Stimulated activated naive CD8-positive, alpha-beta T cell treated with anti-CD3 and anti-CD28 coated beads, Interleukin-15, amount 100 ng/mL, for 72 hours (primary cell): ENCODE measurements at regions not wholly inside any gene's neighbourhood (a gene's known extent, or its start where the extent isn't known, plus 50 kb on each side); places are given as distances from the start of the nearest gene placed in this dataset.

Source experiments
- ATAC-seq: fragments of 150-1000 bp; cut with Tn5 transposase; 2 replicates; pipeline ENCODE4 v1.10.0; 2021; ENCODE audit warnings: mild to moderate bottlenecking, moderate library complexity
- DNase-seq, 2 donors: peaks; one replicate each; pipeline ENCODE4 v3.0.0; 2021 to 2022
- H3K27ac Mint-ChIP-seq, 2 donors: one replicate each; pipeline ENCODE4 v1.8.0; 2022; ENCODE audit warnings: mild to moderate bottlenecking in 2 of 2, mixed read lengths in 2 of 2, moderate library complexity in 2 of 2
- H3K27me3 Mint-ChIP-seq: one replicate; pipeline ENCODE4 v1.8.0; 2022; ENCODE audit warnings: mixed read lengths
- H3K4me1 Mint-ChIP-seq: one replicate; pipeline ENCODE4 v1.8.0; 2022; ENCODE audit warnings: mild to moderate bottlenecking, mixed read lengths
- H3K4me3 Mint-ChIP-seq, 2 donors: one replicate each; pipeline ENCODE4 v1.8.0; 2022; ENCODE audit warnings: mild to moderate bottlenecking in 2 of 2, mixed read lengths in 2 of 2, moderate library complexity in 1 of 2
- H3K9me3 Mint-ChIP-seq, 2 donors: one replicate each; pipeline ENCODE4 v1.8.0; 2022; ENCODE audit warnings: mixed read lengths in 2 of 2

DNA sequence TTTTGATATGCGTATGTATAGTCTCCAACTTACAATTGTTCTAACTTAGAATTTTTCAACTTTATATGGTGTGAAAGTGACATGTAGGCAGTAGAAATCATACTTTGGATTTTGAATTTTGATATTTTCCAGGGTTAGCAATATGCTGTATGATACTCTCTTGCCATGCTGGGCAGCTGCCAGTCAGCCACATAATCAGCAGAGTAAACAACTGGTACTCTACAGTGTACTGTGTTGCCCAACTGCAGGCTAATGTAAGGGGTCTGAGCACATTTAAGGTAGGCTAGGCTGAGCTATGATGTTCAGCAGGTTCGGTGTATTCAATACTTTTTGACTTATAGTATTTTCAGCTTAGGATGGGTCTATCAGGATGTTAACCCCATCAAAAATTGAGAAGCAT lies 52.0 kb upstream of the RYK start:
- ATAC-seq = no peak
- Mint-ChIP-seq H3K27ac (no peak overlapping the region), H3K4me1 (no peaks in the 10 kb centered on the region), H3K4me3 (no peak overlapping the region), H3K27me3 (peaks cover 61% of the 10 kb centered on the region), H3K9me3 (no peaks in the 10 kb centered on the region)
- DNase-seq = no peak

DNA sequence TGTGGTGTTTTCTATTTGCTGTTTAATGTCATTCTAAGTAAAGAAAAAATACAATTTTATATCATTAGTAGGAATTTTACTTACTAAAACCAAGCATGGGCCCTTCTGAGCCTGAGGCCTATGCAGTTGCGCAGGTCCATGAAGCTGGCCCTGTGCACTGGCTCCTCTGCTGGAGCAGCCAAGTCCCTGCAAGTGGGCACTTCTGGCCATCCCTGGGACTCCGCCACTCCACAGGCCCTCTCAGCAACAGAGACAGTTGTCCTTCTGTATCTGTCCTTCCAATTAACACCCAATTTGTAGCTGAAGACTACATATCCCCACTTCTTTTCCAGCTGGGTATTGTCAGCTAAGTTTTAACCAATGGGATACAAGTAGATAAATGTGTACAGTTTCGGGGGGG lies 49.9 kb upstream of the RYK start:
- Mint-ChIP-seq H3K4me1 (no peaks in the 10 kb centered on the region), H3K4me3 (no peak overlapping the region), H3K9me3 (peaks cover 0 to 8% of the 10 kb centered on the region in 2 donors), H3K27ac (no peak overlapping the region), H3K27me3 (peaks cover 40% of the 10 kb centered on the region)
- DNase-seq = no peak
- ATAC-seq = peak; percentile 45
